ENCODE measurements at regions not wholly inside any gene's neighbourhood (a gene's known extent, or its start where the extent isn't known, plus 50 kb on each side); places are given as distances from the start of the nearest gene placed in this dataset.
A peak's percentile ranks its signal among the peaks of the same experiment; 100 is the strongest.
"Not testable (repeated sequence)": the region's sequence is repeated elsewhere in the genome, so short reads cannot be mapped to it uniquely, and the experiment has no call there.

DNA sequence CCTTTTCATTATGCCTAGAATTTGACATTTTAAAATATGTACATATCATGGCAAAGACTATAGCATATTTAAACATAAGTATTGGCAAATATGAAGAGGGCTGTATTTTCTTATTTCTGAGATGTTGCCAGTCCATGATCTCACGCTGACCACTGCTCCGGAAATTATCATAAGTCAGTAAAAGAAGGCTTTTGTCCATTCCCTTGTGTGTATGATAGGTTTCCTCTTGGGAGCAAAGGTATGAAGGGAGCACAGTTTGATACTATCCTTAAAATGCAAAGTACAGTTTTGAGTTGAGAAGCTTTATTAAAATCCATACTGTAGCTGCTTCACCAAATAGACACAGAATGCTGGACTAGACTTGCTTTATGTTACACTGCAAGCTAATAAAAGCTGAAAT lies 52.6 kb upstream of the AGA start:
- no peak for DNase-seq (ENCODE audit: low read depth)

GRCh38 chr4:177495626-177496025 lies 53.4 kb upstream of the AGA start:
- not testable (repeated sequence) for DNase-seq (ENCODE audit: low read depth)

- no peak for DNase-seq (ENCODE audit: low read depth)
Observed at GRCh38 chr4:177499537-177499936, 57.3 kb upstream of the AGA start.

DNA sequence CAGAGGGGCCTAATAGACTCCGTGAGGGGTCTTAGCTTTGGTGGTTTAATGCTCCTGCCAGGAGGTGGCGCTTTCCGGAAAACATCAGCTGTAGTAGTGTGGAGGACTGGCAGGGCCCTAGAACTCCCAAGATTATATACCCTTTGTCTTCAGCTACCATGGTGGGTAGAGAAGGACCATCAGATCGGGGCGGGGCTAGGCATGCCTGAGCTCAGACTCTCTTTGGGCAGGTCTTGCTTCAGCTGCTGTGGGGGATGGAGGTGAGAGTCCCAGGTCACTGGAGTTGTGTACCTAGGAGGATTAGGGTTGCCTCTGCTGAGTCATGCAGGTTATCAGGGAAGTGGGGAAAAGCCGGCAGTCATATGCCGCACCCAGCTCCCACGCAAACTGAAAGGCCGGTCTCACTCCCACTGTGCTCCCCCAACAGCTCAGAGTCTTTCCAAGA lies 63.0 kb upstream of the AGA start:
- DNase-seq (ENCODE audit: low read depth): no peak

DNA sequence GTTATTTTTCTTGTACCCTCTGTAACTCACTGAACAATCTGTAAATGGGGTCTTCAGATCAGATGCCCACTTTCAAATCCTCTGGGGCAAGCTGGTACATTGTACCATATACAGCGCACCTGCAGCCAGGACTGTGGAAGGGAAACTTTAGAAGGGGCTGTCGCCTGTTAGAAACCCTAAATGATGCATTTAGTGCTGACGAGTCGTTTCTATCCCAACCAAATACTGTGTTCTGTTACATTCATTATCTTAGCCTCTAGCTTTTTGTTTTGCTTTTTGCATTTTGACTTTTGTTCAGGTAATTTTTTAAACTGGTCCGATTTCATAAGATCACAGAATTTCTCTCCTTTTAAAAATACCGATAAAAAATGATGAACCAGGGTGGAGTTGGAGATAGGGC lies 66.4 kb upstream of the AGA start:
- DNase-seq (ENCODE audit: low read depth): no peak

GRCh38 chr4:177509226-177509745 lies 67.0 kb upstream of the AGA start:
- no peak for DNase-seq (ENCODE audit: low read depth)

GRCh38 chr4:177511611-177512010 lies 69.4 kb upstream of the AGA start:
- DNase-seq (ENCODE audit: low read depth): no peak

- DNase-seq (ENCODE audit: low read depth): no peak
Observed at GRCh38 chr4:177512646-177513045, 70.4 kb upstream of the AGA start.

GRCh38 chr4:177517862-177518261 lies 75.6 kb upstream of the AGA start:
- DNase-seq (ENCODE audit: low read depth): no peak

GRCh38 chr4:177519481-177520260 lies 77.4 kb upstream of the AGA start:
- DNase-seq (ENCODE audit: low read depth): no peak

GRCh38 chr4:177528620-177529019 lies 86.4 kb upstream of the AGA start:
- no peak for DNase-seq (ENCODE audit: low read depth)

GRCh38 chr4:177530561-177530960 lies 88.3 kb upstream of the AGA start:
- DNase-seq (ENCODE audit: low read depth): no peak

- DNase-seq (ENCODE audit: low read depth): no peak
Observed at GRCh38 chr4:177532358-177532757, 90.1 kb upstream of the AGA start.

DNA sequence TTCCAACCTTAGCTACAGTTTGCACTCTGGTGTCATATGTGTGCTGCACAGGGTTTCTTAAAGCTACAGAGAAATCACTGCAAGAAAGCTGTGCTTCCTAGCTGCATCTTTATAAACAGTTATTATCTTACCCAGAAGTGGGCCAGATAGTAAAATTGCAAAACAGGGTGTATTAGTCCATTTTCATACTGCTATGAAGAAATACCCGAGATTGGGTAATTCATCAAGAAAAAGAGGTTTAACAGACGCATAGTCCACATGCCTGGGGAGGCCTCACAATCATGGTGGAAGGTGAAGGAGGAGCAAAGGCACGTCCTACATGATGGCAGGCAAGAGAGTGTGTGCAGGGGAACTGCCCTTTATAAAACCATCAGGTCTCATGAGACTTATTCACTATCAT lies 92.6 kb upstream of the AGA start:
- not testable (repeated sequence) for DNase-seq (ENCODE audit: low read depth)

DNA sequence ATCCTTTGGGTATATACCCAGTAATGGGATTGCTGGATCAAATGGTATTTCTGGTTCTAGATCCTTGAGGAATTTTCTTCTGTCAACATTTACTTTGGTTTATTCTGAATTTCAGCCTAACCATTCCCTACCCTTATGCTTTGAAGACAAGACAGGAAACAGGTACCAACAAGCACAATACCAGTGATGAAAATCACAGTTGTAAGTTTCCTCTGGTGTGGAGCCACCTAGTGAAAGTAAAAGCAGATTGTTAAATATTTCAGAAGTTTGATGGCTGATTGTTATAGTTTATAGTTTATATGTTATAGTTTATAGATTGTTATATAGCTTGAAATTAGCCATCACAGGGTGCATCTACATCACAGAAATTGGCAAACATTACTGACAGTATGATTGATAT lies 104.5 kb upstream of the AGA start:
- no peak for DNase-seq (ENCODE audit: low read depth)

GRCh38 chr4:177547985-177548384 lies 105.7 kb upstream of the AGA start:
- DNase-seq (ENCODE audit: low read depth): no peak

GRCh38 chr4:177555007-177555574 lies 112.9 kb upstream of the AGA start:
- peak; percentile 34 for DNase-seq (ENCODE audit: low read depth)

DNA sequence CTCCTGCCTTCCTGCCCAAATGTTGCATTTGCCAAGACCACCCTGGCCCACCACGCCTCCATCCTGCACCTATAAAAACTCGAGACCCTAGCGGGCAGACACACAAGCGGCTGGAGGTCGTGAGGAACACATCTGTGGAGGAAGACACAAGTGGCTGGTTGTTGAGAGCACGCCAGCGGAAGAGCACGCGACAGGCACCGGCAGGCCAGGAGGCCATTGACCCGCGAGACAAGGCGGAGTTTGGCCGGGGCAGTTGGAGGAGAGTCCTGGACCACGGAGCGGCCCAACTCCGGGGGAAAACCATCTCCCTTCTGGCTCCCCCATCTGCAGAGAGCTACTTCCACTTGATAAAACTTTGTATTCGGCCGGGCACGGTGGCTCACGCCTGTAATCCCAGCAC lies 115.2 kb upstream of the AGA start:
- no peak for DNase-seq (ENCODE audit: low read depth)

- no peak for DNase-seq (ENCODE audit: low read depth)
Observed at GRCh38 chr4:177558995-177559394, 116.8 kb upstream of the AGA start.

- DNase-seq (ENCODE audit: low read depth): no peak
Observed at GRCh38 chr4:177562163-177562562, 119.9 kb upstream of the AGA start.

GRCh38 chr4:177562859-177563258 lies 120.6 kb upstream of the AGA start:
- no peak for DNase-seq (ENCODE audit: low read depth)

GRCh38 chr4:177566691-177567090 lies 124.5 kb upstream of the AGA start:
- no peak for DNase-seq (ENCODE audit: low read depth)

- DNase-seq (ENCODE audit: low read depth): no peak
Observed at GRCh38 chr4:177568931-177569330, 126.7 kb upstream of the AGA start.

Measured in HT1080 (cell line).